HG02642 (cell line): ENCODE measurements at regions not wholly inside any gene's neighbourhood (a gene's known extent, or its start where the extent isn't known, plus 50 kb on each side); places are given as distances from the start of the nearest gene placed in this dataset.
"Not testable (repeated sequence)": the region's sequence is repeated elsewhere in the genome, so short reads cannot be mapped to it uniquely, and the experiment has no call there.

Experiments
- ATAC-seq: cut with Tn5 transposase; IDR thresholded peaks from one replicate; pipeline ENCODE4 v1.9.1; 2021; ENCODE audit warnings: mild to moderate bottlenecking; ENCODE audit not compliant: unreplicated experiment, poor library complexity

DNA sequence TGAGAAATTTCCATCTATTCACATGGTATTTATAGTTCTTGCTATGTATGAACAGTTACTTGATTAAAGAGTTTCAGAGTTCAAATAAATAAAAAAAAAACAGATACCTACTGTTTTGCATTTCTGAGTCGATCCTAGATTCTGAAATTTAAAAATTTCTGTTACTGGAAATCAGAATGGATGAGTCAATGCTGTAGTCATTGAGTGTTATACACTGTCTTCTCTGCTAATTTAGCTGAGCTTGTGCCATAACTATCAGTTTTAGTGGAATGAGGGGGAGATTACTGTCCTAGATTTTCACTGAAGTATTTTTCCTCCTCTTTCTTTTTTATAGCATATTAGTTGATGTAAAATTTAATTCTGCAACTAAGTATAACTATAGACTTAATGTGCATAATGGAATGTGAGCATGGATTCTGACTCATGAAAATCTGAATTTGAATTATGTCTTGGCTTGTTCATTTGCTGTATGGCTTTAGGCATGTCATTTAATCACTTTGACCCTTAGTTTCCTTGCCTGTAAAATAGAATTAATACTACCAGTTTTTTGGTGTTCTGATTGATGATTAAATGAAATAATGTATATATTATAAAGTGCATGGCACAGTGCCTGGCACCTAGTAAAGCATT, 581.5 kb upstream of the CHD1 start:
- not testable (repeated sequence) for ATAC-seq

DNA sequence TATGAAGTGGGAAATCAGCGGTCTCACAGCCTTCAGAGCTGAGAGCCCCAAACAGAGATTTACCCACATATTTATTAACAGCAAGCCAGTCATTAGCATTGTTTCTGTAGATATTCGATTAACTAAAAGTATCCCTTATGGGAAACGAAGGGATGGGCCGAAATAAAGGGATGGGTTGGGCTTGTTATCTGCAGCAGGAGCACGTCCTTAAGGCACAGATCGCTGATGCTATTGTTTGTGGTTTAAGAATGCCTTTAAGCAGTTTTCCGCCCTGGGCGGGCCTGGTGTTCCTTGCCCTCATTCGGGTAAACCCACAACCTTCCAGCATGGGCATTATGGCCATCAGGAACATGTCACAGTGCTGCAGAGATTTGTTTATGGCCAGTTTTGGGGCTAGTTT, 580.3 kb upstream of the CHD1 start:
- ATAC-seq, result not testable (repeated sequence)

DNA sequence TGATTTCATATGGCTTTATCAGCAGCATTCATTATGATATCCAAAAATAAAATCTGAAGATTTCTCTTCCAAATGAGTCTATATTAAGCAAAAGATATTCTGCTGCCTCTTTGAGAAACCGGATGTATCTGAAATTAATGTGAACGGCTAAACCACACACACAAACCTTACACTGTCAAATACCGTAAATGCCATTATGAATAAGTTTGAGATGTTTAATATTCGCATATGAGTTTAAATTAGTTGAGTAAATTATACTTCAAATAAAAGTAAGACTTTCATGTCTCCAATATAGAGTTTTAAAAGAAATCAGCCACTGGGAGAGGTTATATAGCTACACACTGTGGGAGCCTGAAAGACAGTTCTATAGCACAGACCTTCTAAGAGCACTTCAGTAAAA, 566.6 kb upstream of the CHD1 start:
- not testable (repeated sequence) for ATAC-seq

DNA sequence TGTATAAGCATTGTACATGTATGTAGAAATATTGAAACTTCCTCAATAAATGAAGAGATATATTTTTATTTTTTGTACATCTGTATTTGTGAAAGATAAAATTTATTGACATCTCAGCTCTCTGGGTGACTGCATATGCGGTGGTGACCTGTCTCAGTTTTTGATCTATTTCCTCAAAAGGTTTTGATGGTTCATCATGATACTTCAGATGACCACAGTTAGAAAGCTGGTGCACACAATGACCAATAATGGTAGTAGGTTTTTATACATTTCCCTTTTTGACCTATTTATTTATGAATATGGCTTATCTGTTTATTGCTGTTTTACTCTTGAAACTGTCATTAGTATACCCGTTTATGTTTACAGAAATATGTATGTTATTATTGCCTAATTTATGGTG, 549.6 kb upstream of the CHD1 start:
- not testable (repeated sequence) for ATAC-seq

DNA sequence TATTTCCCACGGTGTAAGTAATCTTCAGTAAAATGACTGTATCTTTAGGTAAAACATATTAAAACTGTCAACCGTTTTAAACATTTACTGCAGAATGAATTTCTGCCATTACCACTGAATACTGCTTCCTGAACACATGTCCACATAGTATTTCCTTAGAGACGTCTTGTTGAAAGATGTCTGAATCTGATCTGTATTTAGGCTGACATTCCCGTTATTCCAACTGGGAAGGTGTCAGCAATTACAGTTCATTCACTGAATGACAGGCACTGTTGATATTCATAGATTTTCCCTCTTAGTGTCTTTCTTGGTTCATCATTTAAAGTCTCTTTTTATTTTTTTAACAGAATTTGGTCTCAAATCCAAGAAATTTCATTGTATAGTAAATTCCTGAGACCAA, 544.5 kb upstream of the CHD1 start:
- not testable (repeated sequence) for ATAC-seq

DNA sequence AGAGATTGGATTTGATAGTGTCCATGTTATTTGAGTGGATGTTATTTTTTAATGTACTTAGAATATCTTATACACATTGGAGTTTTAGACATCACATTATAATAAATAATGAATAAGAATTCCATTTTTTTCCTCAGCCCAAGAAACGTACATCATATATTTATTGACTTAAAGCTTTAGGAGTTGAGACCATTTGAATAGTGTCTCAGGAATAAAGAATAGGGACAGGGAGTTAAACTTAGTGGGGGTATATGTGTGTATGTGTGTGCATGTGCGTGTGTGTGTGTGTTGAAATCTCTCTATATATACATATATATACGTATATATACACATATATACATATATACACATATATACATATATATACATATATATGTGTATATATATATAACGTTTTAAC, 542.9 kb upstream of the CHD1 start:
- not testable (repeated sequence) for ATAC-seq

DNA sequence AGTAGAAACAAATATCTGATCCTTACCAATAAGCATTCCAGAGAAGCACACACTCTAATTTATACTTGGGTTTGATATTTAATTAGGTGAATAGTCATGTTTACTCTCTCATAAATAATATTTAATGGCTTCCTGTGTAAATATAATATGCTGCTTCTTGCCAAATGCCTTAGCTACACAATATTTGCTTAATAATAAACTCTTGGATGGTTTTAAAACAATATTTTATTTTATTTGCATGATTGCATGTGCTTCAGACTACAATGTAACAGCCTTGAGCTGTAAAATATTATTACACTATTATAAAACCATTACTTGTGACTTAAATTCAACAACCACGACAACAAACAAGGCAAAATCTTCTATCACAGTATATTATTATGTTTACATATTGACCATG, 542.4 kb upstream of the CHD1 start:
- not testable (repeated sequence) for ATAC-seq

DNA sequence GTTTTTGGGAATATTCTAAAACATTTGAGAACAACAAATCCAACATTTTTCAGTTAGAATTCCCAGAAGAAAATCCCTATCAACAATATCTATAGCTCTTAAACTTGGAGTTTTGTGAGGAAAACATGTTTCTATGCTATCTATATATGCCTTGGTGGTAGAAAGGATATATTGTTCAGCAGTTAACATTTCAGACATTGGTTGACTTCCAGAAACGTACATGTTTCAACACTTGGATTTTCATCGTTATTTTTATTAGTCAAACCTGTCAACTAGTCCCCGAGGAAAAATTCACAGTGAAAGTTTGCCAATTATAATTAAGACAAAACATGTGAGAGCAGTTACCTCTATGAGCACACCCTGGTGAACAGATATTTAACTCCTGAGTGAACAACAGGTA, 541.8 kb upstream of the CHD1 start:
- ATAC-seq, result not testable (repeated sequence)

DNA sequence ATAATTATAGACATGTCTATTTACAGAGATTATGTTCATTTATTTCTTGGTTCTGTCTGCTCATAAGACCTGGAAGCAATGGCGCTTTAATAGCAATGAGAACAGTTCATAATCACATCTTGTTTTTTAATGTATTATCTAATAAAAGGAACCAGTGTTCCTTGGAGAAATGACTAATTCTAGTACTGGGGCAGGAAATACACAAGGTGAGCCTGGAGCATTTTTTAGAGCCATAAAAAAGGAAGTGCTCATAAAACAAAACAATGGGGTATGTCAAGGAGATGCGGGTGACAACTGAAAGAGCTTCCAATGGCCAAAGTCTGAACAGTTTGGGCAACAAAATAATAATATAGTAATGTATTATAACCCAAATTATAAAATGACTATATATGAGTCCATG, 531.9 kb upstream of the CHD1 start:
- no peak for ATAC-seq

DNA sequence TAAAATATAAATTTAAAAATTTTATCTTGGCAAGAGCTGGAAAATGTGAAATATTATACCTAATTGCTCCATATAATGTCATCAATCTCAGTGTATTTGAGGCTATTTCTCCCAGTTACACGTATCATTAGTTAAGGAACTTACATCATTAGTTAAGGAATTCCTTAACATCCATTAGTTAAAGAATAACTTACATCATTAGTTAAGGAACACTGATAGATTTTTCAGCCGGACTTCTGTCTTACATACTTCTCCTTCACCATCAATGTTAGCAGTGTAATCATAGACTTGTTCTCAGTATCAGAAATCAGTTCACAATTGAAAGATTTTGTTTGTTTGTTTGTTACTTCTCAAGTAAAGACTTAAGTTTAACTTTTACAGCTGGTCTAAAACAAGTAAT, 524.4 kb upstream of the CHD1 start:
- no peak for ATAC-seq

DNA sequence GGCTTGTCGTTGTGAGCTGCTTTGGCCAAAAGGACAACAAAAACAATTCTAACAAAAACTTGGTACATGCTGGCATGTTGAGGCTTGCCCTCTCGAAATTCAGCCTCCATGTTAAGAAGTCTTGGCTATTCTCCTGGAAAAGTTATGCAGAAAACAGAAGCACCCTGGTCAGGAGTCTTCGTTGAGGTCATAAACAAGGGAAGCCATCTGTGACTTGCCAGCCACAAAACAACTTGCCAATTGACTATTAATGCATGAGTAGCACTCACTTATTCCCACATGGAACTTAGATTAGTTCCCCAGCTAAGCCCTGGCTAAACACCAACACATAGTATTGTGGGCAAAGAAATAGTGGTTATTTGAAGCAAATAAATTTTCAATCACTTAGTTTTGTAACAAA, 521.0 kb upstream of the CHD1 start:
- no peak for ATAC-seq

DNA sequence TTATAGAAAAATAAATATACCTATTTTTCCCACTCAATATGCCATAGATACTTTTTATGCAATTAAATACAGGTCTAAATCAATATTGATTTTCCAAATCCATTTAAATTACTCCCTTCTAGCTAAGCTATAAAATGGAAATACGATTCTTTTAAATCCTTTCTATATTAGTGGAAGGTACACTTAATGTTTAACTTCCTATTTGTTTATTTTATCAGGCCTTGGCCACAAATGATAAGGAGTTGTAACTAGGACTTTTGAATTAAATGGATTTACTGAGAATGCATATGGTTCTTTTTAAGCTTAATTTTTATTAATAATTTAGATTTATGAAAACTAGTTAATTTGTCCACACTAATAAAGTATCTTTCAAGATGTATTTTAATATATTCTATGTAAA, 517.0 kb upstream of the CHD1 start:
- no peak for ATAC-seq

DNA sequence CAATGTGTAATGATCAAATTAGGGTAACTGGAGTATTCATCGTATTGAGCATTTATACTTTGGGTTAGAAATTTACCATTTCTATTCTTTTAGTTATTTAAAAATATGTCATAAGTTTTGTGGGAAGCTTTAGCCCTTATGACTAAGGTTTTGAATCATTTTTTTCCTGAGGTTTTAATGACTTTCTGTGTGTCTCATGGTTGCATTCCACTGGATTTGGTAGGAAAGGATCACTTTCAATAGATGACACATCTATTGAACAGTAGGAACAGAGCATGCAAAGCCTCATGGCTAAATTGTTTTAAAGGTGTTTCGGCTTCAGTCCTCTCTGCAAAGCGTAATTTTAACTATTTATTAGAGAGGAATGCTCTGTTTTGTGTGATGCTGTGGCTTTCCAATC, 512.4 kb upstream of the CHD1 start:
- no peak for ATAC-seq

DNA sequence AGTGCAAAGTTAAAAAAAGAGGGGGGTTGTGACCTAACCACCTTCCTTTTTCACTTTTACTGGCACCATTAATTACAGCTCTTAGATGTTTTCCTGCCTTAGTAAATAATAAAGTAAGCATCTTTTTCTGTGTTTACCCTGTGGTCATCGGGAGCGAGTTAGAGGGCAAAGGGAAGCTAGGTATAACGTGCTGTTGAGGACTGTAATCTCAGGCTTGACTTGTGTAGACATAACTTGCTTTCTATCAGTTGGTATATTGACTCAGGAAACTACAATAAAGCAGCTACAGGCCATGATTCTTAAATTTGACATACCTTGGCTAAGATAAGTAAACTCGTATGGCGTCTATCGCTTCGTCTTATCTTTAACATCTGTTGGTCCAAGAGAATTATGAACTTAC, 509.8 kb upstream of the CHD1 start:
- ATAC-seq, result no peak

DNA sequence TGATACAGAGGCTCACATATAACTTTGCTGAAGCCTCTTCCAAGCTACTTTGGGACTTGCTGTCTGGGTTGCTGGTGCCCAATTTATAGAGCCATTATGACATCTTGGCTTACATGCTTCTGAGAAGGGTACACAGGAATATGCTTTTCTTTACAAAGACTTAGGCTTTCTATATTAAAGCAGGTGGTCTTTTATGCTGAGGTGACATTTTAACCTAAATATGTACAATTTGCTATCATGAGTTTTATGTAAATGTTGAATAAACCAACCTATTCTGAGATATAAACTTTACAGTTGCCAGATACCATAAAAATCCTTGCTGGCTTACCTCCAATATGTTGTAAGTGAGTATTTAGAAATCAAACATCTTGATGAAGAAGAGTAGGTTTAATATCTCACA, 509.2 kb upstream of the CHD1 start:
- ATAC-seq, result no peak

DNA sequence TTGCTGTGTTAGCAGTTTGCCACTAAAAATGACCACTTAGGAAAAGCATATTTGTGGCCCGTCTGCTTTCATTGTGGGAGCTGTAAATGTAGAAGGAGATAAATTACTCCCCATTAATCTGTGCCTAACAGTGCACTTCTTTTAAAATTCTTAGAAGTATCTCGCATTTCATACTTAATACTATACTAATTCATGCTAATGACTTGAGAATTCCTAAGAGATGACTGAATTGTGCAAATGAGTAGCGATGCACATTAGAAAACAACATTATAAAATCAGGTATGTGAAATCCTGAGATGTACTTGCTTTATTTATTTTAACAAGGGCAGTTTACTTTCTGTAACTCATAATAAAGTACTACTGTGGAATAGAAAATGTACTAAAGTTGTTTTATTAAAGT, 494.6 kb upstream of the CHD1 start:
- not testable (repeated sequence) for ATAC-seq

DNA sequence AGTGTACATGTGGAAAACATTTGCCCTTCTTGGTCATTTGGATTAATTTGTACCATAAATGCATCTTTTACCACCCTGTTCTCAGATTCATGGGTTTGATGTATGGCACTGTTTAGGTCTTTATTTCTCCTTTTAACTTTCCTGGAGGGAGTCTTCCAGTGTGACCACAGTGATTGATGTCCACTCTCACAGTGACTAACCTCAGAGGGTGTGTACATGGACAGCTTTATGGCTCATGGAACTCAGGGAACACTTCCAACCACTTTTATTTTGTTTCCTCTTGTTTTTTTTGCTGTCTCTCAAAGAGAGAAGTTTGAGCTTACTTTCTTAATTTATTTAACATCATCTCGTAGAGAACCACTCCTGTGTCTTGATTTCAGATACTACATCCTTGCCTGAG, 489.8 kb upstream of the CHD1 start:
- ATAC-seq, result not testable (repeated sequence)

DNA sequence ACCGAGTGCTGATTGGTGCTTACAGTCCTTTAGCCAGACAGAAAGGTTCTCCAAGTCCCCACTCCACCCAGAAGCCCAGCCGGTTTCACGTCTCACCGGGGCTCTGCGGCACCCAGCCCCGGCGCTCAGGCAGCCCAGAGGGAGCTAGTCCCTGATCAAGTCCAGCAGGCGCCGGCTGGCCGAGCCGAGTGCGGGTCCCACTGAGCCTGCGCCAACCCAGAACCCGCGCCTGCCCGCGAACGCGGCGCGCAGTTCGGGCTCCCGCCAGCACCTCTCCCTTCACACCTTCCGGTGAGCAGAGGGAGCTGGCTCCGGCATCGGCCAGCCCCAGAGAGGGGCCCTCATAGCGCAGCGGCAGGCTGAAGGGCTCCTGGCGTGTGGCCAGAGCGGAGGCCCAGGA, 481.6 kb upstream of the CHD1 start:
- ATAC-seq, result not testable (repeated sequence)

DNA sequence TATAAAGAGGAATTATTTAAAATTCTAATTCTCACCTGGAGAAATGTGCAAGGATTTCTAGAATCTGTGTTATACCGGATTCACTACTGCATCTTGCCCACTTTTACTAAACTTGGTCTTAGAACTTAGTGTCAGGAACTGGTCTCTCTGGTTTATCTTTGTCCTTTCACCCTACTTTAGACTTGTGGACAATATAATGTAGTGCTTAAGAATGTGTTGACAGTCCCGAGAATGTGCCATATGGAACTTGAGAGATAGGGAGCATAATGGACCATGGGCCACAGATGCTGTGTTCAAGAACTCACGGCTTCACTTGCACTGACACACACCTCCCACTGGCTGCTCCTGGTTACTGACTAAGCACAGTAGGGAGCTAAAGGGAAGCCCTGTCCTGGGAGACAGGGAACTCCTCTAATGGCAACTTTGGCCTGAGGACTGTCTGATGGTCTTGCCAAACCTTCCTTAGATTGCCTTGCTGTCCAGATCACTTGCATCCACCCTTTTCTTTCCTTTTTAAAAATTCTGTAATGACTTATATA, 476.0 kb upstream of the CHD1 start:
- ATAC-seq, result not testable (repeated sequence)

DNA sequence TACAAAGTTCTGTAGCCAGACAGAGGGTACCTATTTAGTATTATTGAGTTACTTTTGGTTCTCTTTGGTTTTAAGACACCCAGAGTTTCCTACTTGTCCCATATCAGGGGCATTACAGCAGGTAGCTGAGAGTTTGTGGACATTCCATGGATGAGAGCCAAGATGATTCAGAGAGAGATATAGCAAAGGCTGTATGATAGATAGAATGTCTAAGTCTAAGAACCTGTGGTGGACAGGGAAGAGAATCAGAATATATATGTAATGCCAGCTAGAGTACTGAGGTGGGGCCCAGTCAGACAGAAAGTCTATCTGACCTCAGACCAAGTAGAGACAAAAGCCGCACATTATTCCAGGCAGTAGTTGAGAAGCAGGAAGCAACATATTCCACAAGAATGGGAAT, 471.8 kb upstream of the CHD1 start:
- not testable (repeated sequence) for ATAC-seq

DNA sequence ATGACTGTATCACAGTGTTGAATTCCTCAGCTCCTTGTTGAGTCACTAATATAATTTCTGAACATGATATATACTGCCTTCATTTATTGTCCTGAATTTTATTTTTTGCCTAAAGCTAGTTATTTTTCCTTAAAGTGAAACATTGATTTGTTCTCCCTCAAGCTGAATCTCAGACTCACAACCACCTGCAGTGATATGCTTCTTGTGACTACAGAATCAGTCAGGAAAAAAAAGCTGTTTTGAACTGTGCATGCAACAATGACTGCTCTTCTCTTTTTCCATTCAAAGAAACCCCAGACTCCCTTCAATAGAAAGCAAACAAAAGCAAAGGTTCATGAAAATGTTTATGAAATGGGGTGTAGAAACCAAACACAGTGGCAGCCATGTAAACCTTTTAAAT, 470.2 kb upstream of the CHD1 start:
- no peak for ATAC-seq

DNA sequence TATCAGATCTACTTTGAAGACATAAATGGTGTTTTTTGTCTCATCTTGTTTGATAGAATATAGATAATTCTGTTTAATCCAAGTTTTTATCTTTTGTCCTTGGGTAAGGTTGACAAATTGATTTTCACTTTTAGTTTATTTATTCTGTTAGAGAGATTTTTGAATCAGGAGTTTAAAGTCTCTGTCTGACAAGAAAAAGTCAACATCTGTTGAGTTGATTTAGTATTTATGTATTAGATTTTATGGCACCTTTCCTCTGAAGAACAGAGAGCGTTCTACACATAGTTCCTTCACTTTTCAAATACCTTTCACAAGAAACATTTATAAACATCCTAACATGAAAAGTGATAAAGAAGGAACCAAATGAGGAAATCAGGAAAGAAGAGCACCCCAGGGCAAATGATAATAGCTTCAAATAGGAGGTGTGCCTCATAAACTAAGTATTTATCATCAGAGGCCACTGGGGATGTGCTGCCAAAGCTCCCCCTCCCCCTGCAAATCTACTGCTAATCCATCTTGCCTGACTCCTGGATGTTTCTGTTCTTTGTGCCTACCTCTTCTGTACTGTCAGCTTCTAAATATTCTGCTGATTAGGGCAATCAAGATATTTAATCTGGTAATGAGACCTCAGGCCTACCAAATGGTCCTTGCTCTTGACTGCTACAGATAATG, 457.7 kb upstream of the CHD1 start:
- no peak for ATAC-seq
